ENCODE measurements at regions not wholly inside any gene's neighbourhood (a gene's known extent, or its start where the extent isn't known, plus 50 kb on each side); places are given as distances from the start of the nearest gene placed in this dataset.

GRCh38 chr17:51435641-51436091 lies 175.3 kb downstream of the UTP18 start:
- ChIA-PET POLR2A (no interaction called here), CTCF (interaction anchor here (1.1 to 3.2 kb wide), 4 partner anchors 13 to 30 kb away, joined by 4 to 15 read pairs (median 5); no protein-coding TSS in a partner anchor)
- no peak overlapping the region for H3K4me3 Mint-ChIP-seq
- peaks cover 17% of the 10 kb centered on the region for H3K4me1 Mint-ChIP-seq (ENCODE audit: low read depth)
- H3K27me3 Mint-ChIP-seq = peaks cover 2% of the 10 kb centered on the region
- H3K9me3 Mint-ChIP-seq = no peaks in the 10 kb centered on the region
- peak; percentile 47 for DNase-seq
- intact Hi-C loops (cut with micrococcal nuclease) = no loop called here
- no peak for ATAC-seq
- no peaks in the 10 kb centered on the region for H3K36me3 Mint-ChIP-seq (ENCODE audit: low read depth)
- no peak for TF ChIP-seq CTCF (IDR thresholded peaks at IDR 0.05)
- no peak overlapping the region for H3K27ac Mint-ChIP-seq

GRCh38 chr17:51439395-51440229 lies 179.3 kb downstream of the UTP18 start:
- peak; percentile 20 for ATAC-seq
- H3K4me3 Mint-ChIP-seq = no peak overlapping the region
- no peak for DNase-seq
- POLR2A ChIA-PET = interaction anchor here (0.6 kb wide), 1 partner anchor 29 kb away, joined by 4 read pairs; no protein-coding TSS in a partner anchor
- H3K36me3 Mint-ChIP-seq (ENCODE audit: low read depth) = no peaks in the 10 kb centered on the region
- H3K27me3 Mint-ChIP-seq = peaks cover 2% of the 10 kb centered on the region
- H3K27ac Mint-ChIP-seq = no peak overlapping the region
- H3K4me1 Mint-ChIP-seq (ENCODE audit: low read depth) = peaks cover 10% of the 10 kb centered on the region
- no peak for TF ChIP-seq CTCF (IDR thresholded peaks at IDR 0.05)
- H3K9me3 Mint-ChIP-seq = no peaks in the 10 kb centered on the region
- CTCF ChIA-PET = interaction anchor here (5.0 kb wide), 1 partner anchor 22 kb away, joined by 27 read pairs; no protein-coding TSS in a partner anchor
- intact Hi-C loops (cut with micrococcal nuclease) = no loop called here

GRCh38 chr17:51441431-51441830 lies 181.1 kb downstream of the UTP18 start:
- no peaks in the 10 kb centered on the region for H3K9me3 Mint-ChIP-seq
- no peak for TF ChIP-seq CTCF (IDR thresholded peaks at IDR 0.05)
- no peaks in the 10 kb centered on the region for H3K36me3 Mint-ChIP-seq (ENCODE audit: low read depth)
- peaks cover 14% of the 10 kb centered on the region for H3K4me1 Mint-ChIP-seq (ENCODE audit: low read depth)
- H3K27ac Mint-ChIP-seq = no peak overlapping the region
- ChIA-PET POLR2A (interaction anchor here (1.0 kb wide), 1 partner anchor 12 kb away, joined by 3 read pairs; no protein-coding TSS in a partner anchor), CTCF (interaction anchor here (1.4 to 5.0 kb wide), 2 partner anchors 20 to 70 kb away, joined by 3 to 27 read pairs; no protein-coding TSS in a partner anchor)
- ATAC-seq (no peak), DNase-seq (no peak)
- peaks cover 4% of the 10 kb centered on the region for H3K27me3 Mint-ChIP-seq
- H3K4me3 Mint-ChIP-seq = no peak overlapping the region
- intact Hi-C loops (cut with micrococcal nuclease) = no loop called here

- intact Hi-C loops (cut with micrococcal nuclease) = no loop called here
- POLR2A ChIA-PET = interaction anchor here (1.0 kb wide), 1 partner anchor 13 kb away, joined by 3 read pairs; no protein-coding TSS in a partner anchor
- no peak for TF ChIP-seq CTCF (IDR thresholded peaks at IDR 0.05)
- no peaks in the 10 kb centered on the region for H3K36me3 Mint-ChIP-seq (ENCODE audit: low read depth)
- no peak overlapping the region for H3K27ac Mint-ChIP-seq
- no peaks in the 10 kb centered on the region for H3K9me3 Mint-ChIP-seq
- CTCF ChIA-PET = interaction anchor here (0.8 to 5.0 kb wide), 2 partner anchors 19 to 92 kb away, joined by 3 to 27 read pairs; no protein-coding TSS in a partner anchor
- peaks cover 2% of the 10 kb centered on the region for H3K27me3 Mint-ChIP-seq
- H3K4me3 Mint-ChIP-seq = no peak overlapping the region
- DNase-seq (no peak), ATAC-seq (no peak)
- peaks cover 14% of the 10 kb centered on the region for H3K4me1 Mint-ChIP-seq (ENCODE audit: low read depth)
Observed at GRCh38 chr17:51442088-51442865, 181.9 kb downstream of the UTP18 start.
